Breast epithelium (tissue), 3 donors: ENCODE measurements at regions not wholly inside any gene's neighbourhood (a gene's known extent, or its start where the extent isn't known, plus 50 kb on each side); places are given as distances from the start of the nearest gene placed in this dataset.

Experiments used
- POLR2A ChIP-seq: fragments of 450-650 bp; IDR thresholded peaks from one replicate; pipeline ENCODE4 v1.6.1; 2016; ENCODE audit warnings: antibody characterized with exemption, mild to moderate bottlenecking, moderate library complexity
- POLR2AphosphoS5 ChIP-seq, 3 donors: sonication (generic); formaldehyde crosslinking; IDR thresholded peaks; one replicate each; pipeline ENCODE4 v1.6.1; 2017; ENCODE audit warnings: antibody characterized with exemption in 3 of 3
- TF ChIP-seq, protein P1 (sequence below), 3 donors: fragments of 450-650 bp; IDR thresholded peaks; one replicate each; pipeline ENCODE4 v1.5.1; 2016 to 2017; ENCODE audit warnings: antibody characterized with exemption in 3 of 3, mild to moderate bottlenecking in 3 of 3, moderate library complexity in 3 of 3

DNA sequence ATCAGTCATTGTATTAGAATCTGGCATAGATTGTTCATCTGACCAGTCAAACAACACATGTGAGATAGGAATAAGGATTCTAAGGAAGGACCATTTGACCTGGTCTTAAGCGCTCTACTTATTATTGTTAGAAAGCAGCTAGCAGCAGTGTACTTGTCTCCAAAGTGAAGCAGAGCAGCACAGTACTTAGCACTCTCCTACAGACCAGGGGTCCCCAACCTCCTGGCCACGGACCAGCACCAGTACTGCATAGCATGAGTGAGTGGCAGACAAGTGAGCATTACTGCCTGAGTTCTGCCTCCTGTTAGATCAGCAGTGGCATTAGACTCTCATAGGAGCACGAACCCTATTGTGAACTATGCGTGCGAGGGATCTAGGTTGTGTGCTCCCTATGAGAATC is 135.9 kb upstream of the SPRY1 start:
- no peak for TF ChIP-seq POLR2AphosphoS5 (IDR thresholded peaks at IDR 0.05)
- TF ChIP-seq, protein P1, sequence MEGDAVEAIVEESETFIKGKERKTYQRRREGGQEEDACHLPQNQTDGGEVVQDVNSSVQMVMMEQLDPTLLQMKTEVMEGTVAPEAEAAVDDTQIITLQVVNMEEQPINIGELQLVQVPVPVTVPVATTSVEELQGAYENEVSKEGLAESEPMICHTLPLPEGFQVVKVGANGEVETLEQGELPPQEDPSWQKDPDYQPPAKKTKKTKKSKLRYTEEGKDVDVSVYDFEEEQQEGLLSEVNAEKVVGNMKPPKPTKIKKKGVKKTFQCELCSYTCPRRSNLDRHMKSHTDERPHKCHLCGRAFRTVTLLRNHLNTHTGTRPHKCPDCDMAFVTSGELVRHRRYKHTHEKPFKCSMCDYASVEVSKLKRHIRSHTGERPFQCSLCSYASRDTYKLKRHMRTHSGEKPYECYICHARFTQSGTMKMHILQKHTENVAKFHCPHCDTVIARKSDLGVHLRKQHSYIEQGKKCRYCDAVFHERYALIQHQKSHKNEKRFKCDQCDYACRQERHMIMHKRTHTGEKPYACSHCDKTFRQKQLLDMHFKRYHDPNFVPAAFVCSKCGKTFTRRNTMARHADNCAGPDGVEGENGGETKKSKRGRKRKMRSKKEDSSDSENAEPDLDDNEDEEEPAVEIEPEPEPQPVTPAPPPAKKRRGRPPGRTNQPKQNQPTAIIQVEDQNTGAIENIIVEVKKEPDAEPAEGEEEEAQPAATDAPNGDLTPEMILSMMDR (IDR thresholded peaks at IDR 0.05): no peak
- TF ChIP-seq POLR2A: no peak
